AG10803 (cell line): ENCODE measurements at regions not wholly inside any gene's neighbourhood (a gene's known extent, or its start where the extent isn't known, plus 50 kb on each side); places are given as distances from the start of the nearest gene placed in this dataset.

ENCODE experiments used
- DNase-seq: peaks from one replicate; pipeline ENCODE4 v3.0.0; 2010; ENCODE audit warnings: low read depth
- H3K4me3 ChIP-seq: 2 replicates; pipeline ENCODE4 v1.5.1; 2011; ENCODE audit warnings: mild to moderate bottlenecking, low read length, control low read depth
- CTCF ChIP-seq: conservative IDR thresholded peaks from 2 replicates; pipeline ENCODE4 v1.5.1; 2011; ENCODE audit warnings: mild to moderate bottlenecking, low read length, control low read depth, inconsistent platforms

GRCh38 chr1:94627771-94628498 is 86.4 kb upstream of the F3 start:
- no peak overlapping the region for H3K4me3 ChIP-seq
- no peak for DNase-seq
- TF ChIP-seq CTCF: no peak

GRCh38 chr1:94624203-94624602 is 82.6 kb upstream of the F3 start:
- no peak overlapping the region for H3K4me3 ChIP-seq
- DNase-seq: no peak
- TF ChIP-seq CTCF: no peak

- no peak overlapping the region for H3K4me3 ChIP-seq
- TF ChIP-seq CTCF: no peak
- no peak for DNase-seq
These were observed 82.1 kb upstream of the F3 start for GRCh38 chr1:94623560-94624148.

GRCh38 chr1:94622757-94623156 is 81.2 kb upstream of the F3 start:
- TF ChIP-seq CTCF: no peak
- DNase-seq: peak; percentile 70
- no peak overlapping the region for H3K4me3 ChIP-seq

GRCh38 chr1:94621802-94622201 is 80.2 kb upstream of the F3 start:
- no peak overlapping the region for H3K4me3 ChIP-seq
- no peak for TF ChIP-seq CTCF

GRCh38 chr1:94621395-94621794 is 79.8 kb upstream of the F3 start:
- TF ChIP-seq CTCF: no peak
- no peak overlapping the region for H3K4me3 ChIP-seq
- no peak for DNase-seq

More at GRCh38 chr1:94621802-94622201, 80.2 kb upstream of the F3 start:
- no peak for DNase-seq
